ENCODE measurements at regions not wholly inside any gene's neighbourhood (a gene's known extent, or its start where the extent isn't known, plus 50 kb on each side); places are given as distances from the start of the nearest gene placed in this dataset.

DNA sequence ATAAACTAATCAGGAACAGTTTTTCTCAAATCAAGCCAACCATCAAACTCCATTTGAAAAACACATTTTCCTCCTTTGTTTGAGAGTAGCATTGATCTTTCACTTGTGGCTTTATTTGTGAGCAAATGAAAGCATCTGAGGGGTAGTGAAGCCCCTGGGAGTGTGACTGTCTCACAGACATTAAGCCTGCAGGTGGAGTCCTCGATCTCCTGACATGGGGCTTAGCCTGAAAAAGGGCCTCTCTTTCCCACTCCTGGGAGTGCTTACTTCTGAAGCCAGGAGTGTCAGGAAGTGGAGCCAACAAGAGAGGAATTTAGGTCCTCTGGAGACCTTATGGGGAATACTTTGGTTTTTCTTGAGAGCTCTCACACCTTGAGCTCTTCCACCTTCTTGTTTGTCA lies 158.2 kb upstream of the SFRP2 start:
- H3K36me3 ChIP-seq = no peaks in the 10 kb centered on the region
- no peak for DNase-seq
- H3K4me3 ChIP-seq = no peak overlapping the region
- TF ChIP-seq, protein P1, sequence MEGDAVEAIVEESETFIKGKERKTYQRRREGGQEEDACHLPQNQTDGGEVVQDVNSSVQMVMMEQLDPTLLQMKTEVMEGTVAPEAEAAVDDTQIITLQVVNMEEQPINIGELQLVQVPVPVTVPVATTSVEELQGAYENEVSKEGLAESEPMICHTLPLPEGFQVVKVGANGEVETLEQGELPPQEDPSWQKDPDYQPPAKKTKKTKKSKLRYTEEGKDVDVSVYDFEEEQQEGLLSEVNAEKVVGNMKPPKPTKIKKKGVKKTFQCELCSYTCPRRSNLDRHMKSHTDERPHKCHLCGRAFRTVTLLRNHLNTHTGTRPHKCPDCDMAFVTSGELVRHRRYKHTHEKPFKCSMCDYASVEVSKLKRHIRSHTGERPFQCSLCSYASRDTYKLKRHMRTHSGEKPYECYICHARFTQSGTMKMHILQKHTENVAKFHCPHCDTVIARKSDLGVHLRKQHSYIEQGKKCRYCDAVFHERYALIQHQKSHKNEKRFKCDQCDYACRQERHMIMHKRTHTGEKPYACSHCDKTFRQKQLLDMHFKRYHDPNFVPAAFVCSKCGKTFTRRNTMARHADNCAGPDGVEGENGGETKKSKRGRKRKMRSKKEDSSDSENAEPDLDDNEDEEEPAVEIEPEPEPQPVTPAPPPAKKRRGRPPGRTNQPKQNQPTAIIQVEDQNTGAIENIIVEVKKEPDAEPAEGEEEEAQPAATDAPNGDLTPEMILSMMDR (IDR thresholded peaks at IDR 0.05) = no peak
- H3K27me3 ChIP-seq = no peaks in the 10 kb centered on the region
- no peaks in the 10 kb centered on the region for H3K4me1 ChIP-seq
- no peak overlapping the region for H3K27ac ChIP-seq
- no peaks in the 10 kb centered on the region for H3K9me3 ChIP-seq
- intact Hi-C loops (cut with DNase I) = no loop called here
- no peak overlapping the region for H3K9ac ChIP-seq (ENCODE audit: low read depth in 2 of 2, low read length in 2 of 2)

DNA sequence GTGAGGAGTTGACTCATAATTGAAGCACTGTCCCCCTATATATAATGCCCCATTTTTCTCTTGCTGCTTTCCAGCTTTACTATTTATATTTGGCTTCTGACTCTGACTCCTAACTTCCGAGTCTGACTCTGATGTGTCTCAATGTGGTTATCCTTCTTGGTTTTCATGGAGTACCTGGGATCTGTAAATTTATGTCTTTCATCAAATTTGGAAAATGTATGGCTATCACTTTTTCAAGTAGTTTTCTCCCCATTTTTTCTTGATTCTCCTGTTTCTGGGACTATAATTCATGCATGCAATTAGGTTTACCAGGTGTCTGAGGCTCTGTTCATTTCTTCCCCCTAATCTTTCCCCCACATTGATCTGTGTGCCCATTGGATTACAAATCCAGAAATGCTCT lies 156.8 kb upstream of the SFRP2 start:
- TF ChIP-seq, protein P1 (IDR thresholded peaks at IDR 0.05) = no peak
- intact Hi-C loops (cut with DNase I) = no loop called here
- no peak for DNase-seq
- Histone ChIP-seq H3K4me3 (no peak overlapping the region), H3K27ac (no peak overlapping the region), H3K9me3 (no peaks in the 10 kb centered on the region), H3K9ac (ENCODE audit: low read depth in 2 of 2, low read length in 2 of 2) (no peak overlapping the region), H3K36me3 (no peaks in the 10 kb centered on the region), H3K27me3 (no peaks in the 10 kb centered on the region), H3K4me1 (no peaks in the 10 kb centered on the region)

DNA sequence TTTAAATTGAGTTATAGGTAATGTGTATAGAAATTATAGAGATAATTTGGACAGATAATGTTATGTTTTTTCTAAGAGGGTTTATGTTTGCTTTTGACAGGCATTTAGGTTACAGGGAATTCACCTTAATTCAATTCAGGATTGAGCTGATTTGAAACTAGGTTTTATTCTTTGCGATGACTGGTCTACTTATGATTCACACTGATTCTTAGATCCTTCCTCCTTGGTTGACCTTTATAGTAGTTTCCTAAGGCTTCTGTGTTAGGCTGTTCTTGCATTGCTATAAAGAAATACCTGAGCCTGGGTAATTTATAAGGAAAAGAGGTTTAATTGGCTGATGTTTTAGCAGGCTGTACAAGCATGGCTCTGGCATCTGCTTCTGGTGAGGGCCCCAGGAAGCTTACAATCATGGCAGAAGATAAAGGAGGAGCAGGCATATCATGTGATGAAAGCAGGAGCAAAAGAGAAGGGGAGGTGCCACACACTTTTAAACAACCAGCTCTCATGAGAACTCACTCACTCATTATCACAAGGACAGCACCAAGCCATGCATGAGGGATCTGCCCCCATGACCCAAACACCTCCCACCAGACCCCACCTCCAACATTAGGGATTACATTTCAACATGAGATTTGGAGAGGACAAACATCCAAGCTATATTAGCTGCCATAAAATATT lies 155.0 kb upstream of the SFRP2 start:
- Histone ChIP-seq H3K36me3 (no peaks in the 10 kb centered on the region), H3K9me3 (no peaks in the 10 kb centered on the region), H3K4me3 (no peak overlapping the region), H3K27me3 (no peaks in the 10 kb centered on the region), H3K9ac (ENCODE audit: low read depth in 2 of 2, low read length in 2 of 2) (no peak overlapping the region), H3K27ac (no peak overlapping the region), H3K4me1 (no peaks in the 10 kb centered on the region)
- intact Hi-C loops (cut with DNase I) = no loop called here
- no peak for DNase-seq
- TF ChIP-seq, protein P1 (IDR thresholded peaks at IDR 0.05) = no peak

DNA sequence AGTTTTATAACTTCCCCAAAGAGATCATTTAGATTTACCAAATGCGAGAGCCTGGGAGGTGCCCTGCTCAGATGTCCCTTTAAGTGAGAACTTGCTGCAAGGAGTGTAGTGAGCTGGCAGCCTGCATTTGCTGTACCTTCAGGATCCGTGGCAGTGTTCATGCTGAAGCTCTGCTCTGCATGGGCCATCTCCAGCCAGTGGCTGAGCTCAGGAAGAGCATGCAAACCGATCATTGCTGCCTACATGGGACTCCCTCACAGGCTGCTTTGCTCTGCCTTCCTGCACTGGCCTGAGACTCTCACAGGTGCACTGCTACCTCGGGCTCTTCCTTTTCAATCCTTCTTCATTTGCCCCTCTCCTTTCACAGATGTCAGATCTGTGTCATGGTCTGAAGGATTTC lies 152.0 kb upstream of the SFRP2 start:
- DNase-seq = no peak
- H3K27ac ChIP-seq = no peak overlapping the region
- H3K27me3 ChIP-seq = no peaks in the 10 kb centered on the region
- intact Hi-C loops (cut with DNase I) = no loop called here
- H3K4me1 ChIP-seq = no peaks in the 10 kb centered on the region
- no peaks in the 10 kb centered on the region for H3K9me3 ChIP-seq
- no peaks in the 10 kb centered on the region for H3K36me3 ChIP-seq
- TF ChIP-seq, protein P1 (IDR thresholded peaks at IDR 0.05) = no peak
- no peak overlapping the region for H3K4me3 ChIP-seq
- H3K9ac ChIP-seq (ENCODE audit: low read depth in 2 of 2, low read length in 2 of 2) = no peak overlapping the region

DNA sequence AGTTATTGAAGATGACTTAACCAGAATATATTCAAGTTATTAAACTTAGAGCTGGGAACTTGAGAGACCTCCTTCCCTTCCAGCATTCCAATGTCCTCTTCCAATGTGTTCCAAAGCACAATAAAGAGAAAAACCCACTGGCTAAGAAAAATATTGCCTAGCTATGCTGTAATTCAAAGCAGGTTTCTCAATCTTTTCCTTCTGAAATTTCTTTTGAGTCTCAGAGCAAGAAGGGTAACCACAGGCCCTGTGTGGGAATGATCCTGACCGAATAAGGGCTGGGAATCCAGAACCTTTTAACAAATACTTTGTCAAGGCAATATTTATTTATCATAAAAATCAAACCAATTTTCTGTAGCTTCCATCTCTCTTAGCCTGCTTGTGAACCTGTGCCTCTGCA lies 150.7 kb upstream of the SFRP2 start:
- no peak overlapping the region for H3K4me3 ChIP-seq
- intact Hi-C loops (cut with DNase I) = no loop called here
- no peaks in the 10 kb centered on the region for H3K36me3 ChIP-seq
- H3K9ac ChIP-seq (ENCODE audit: low read depth in 2 of 2, low read length in 2 of 2) = no peak overlapping the region
- H3K27ac ChIP-seq = no peak overlapping the region
- no peaks in the 10 kb centered on the region for H3K27me3 ChIP-seq
- H3K9me3 ChIP-seq = no peaks in the 10 kb centered on the region
- H3K4me1 ChIP-seq = no peaks in the 10 kb centered on the region
- DNase-seq = no peak
- TF ChIP-seq, protein P1 (IDR thresholded peaks at IDR 0.05) = no peak
